Activated B cell treated with CpG ODN at 0.5 μM for 24 hours (primary cell): ENCODE measurements at regions not wholly inside any gene's neighbourhood (a gene's known extent, or its start where the extent isn't known, plus 50 kb on each side); places are given as distances from the start of the nearest gene placed in this dataset.
"Not testable (repeated sequence)": the region's sequence is repeated elsewhere in the genome, so short reads cannot be mapped to it uniquely, and the experiment has no call there.

Experiments used
- ATAC-seq: fragments of 200-7000 bp; cut with Tn5 transposase; one replicate; pipeline ENCODE4 v1.10.0; 2021; ENCODE audit warnings: low read depth, mild to moderate bottlenecking, moderate library complexity
- CTCF ChIA-PET: fragments of 350-600 bp; sonication (Branson Sonifier 250); formaldehyde crosslinking; loops from one replicate; lab custom pipeline; 2021; ENCODE audit warnings: antibody characterized with exemption; lab: Charles Lee
- POLR2A ChIA-PET: fragments of 350-600 bp; sonication (Branson Sonifier 250); formaldehyde crosslinking; loops from one replicate; lab custom pipeline; 2021; ENCODE audit warnings: antibody characterized with exemption; lab: Charles Lee
- DNase-seq: peaks from one replicate; pipeline ENCODE4 v3.0.0; 2022
- H3K27ac Mint-ChIP-seq: one replicate; pipeline ENCODE4 v1.8.0; 2020; ENCODE audit warnings: mixed read lengths
- H3K27me3 Mint-ChIP-seq: one replicate; pipeline ENCODE4 v1.8.0; 2021; ENCODE audit warnings: mixed read lengths
- H3K36me3 Mint-ChIP-seq: one replicate; pipeline ENCODE4 v1.8.0; 2021; ENCODE audit warnings: low read depth, mixed read lengths
- H3K4me1 Mint-ChIP-seq: one replicate; pipeline ENCODE4 v1.8.0; 2021; ENCODE audit warnings: mixed read lengths
- H3K4me3 Mint-ChIP-seq: one replicate; pipeline ENCODE4 v1.8.0; 2020; ENCODE audit warnings: mild to moderate bottlenecking, mixed read lengths
- H3K9me3 Mint-ChIP-seq: one replicate; pipeline ENCODE4 v1.8.0; 2020; ENCODE audit warnings: mixed read lengths
- intact Hi-C: fragments of 100-400 bp; cut with micrococcal nuclease; formaldehyde crosslinking; loops from one replicate; pipeline ENCODE4 v1.15.1; 2024
- TF ChIP-seq, protein P1 (sequence below): fragments of 200-600 bp; IDR thresholded peaks from one replicate; pipeline ENCODE4 v1.8.0; 2022; ENCODE audit warnings: antibody characterized with exemption, mild to moderate bottlenecking

DNA sequence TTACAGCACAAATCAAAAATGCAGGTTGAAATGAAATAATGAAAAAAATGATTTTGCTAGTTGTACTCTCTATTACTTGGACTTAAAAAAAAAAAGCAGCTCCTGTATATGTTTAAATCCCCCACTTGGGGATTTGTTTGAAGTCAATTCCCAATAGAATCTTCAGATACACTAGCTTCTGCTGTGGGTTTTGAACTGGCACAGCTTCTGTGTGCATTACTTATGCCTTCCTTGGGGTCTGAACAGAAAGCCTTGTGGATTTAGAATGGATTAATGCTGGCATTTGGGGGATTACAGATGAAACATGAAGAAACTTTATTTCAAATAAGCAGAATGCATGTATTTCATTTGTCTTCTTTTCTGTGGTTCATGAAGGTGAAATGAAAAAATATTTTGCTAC lies 513.2 kb upstream of the TBL1XR1 start:
- TF ChIP-seq, protein P1, sequence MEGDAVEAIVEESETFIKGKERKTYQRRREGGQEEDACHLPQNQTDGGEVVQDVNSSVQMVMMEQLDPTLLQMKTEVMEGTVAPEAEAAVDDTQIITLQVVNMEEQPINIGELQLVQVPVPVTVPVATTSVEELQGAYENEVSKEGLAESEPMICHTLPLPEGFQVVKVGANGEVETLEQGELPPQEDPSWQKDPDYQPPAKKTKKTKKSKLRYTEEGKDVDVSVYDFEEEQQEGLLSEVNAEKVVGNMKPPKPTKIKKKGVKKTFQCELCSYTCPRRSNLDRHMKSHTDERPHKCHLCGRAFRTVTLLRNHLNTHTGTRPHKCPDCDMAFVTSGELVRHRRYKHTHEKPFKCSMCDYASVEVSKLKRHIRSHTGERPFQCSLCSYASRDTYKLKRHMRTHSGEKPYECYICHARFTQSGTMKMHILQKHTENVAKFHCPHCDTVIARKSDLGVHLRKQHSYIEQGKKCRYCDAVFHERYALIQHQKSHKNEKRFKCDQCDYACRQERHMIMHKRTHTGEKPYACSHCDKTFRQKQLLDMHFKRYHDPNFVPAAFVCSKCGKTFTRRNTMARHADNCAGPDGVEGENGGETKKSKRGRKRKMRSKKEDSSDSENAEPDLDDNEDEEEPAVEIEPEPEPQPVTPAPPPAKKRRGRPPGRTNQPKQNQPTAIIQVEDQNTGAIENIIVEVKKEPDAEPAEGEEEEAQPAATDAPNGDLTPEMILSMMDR = no peak
- no peak overlapping the region for H3K4me3 Mint-ChIP-seq
- H3K9me3 Mint-ChIP-seq = no peaks in the 10 kb centered on the region
- H3K27me3 Mint-ChIP-seq = no peaks in the 10 kb centered on the region
- DNase-seq (no peak), ATAC-seq (no peak)
- intact Hi-C loops = no loop called here
- ChIA-PET POLR2A (no interaction called here), CTCF (no interaction called here)
- H3K27ac Mint-ChIP-seq = no peak overlapping the region
- no peaks in the 10 kb centered on the region for H3K36me3 Mint-ChIP-seq
- peaks cover 7% of the 10 kb centered on the region for H3K4me1 Mint-ChIP-seq

DNA sequence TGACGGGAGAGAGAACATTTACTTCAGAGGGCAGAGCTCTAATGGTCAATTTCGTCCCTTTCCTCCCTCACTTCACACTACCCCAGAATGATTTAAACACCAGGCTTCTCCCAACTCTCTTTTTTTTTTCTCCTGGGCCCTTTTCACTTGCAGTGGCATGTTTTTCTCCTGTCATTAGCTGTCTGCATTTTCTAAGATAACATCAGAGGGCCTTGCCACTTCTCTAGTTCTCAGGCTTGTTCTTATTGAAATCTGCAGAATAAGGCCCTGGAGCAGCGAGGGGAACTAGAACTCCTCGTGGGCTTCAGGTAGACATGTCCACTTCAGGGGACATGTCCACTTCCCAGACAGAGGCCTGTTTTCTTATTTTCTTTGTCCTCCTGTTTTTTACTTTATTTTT lies 514.4 kb upstream of the TBL1XR1 start:
- Mint-ChIP-seq H3K4me1 (peaks cover 7% of the 10 kb centered on the region), H3K36me3 (no peaks in the 10 kb centered on the region), H3K9me3 (no peaks in the 10 kb centered on the region), H3K4me3 (no peak overlapping the region), H3K27ac (no peak overlapping the region), H3K27me3 (no peaks in the 10 kb centered on the region)
- ATAC-seq (no peak), DNase-seq (no peak)
- ChIA-PET CTCF (no interaction called here), POLR2A (no interaction called here)
- intact Hi-C loops = no loop called here
- TF ChIP-seq, protein P1 = no peak

DNA sequence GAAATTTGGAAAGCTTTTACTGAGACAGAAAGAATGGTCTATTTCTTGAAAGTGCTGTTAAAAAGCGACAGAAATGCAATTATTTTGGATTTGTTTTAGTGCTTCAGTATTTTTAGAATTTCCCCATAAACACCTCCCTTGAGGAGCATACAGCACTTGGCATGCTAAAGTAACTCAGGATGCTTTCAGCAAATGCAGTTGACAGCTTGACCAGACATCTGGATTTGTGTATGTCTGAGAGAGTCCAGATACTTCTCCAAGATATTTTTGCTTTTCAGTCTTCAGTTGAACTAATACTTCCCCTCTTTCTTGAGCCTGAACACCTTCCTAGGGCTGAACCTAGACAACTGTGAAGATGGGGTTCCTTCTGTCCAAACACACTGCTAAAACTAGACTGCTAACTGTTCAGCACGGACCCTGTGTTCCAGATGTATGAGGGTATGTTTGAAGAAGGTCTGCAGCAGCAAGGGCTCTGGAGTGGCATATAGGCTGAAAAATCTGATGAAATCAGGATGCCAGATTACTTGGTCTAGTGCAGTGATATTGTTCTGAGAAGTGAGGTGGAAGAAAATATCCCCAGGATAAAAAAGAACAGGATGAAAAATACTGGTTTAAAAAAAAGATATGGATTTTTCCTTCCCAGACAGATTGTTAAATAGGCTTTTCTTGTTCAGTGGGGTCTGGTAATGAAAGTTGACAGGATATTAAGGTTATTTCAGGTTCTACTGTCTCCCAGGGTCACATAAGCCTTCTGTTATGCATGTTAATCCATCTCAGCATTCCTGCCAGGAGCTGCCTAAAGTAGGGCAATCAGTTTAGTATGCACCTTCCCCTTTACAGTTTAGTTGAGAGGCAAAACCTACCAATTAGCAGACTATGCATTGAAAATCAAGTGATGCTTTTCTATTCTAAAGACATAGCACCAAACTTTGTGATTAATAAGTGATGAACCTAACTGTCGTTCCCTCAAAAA lies 516.9 kb upstream of the TBL1XR1 start:
- Mint-ChIP-seq H3K4me1 (peaks cover 7% of the 10 kb centered on the region), H3K9me3 (no peaks in the 10 kb centered on the region), H3K27ac (no peak overlapping the region), H3K27me3 (no peaks in the 10 kb centered on the region), H3K4me3 (no peak overlapping the region), H3K36me3 (no peaks in the 10 kb centered on the region)
- DNase-seq = no peak
- ATAC-seq = no peak
- CTCF ChIA-PET = interaction anchor here (0.9 kb wide), 1 partner anchor 8 kb away, joined by 3 read pairs; no protein-coding TSS in a partner anchor
- TF ChIP-seq, protein P1 = no peak
- intact Hi-C loops = no loop called here
- POLR2A ChIA-PET = no interaction called here

DNA sequence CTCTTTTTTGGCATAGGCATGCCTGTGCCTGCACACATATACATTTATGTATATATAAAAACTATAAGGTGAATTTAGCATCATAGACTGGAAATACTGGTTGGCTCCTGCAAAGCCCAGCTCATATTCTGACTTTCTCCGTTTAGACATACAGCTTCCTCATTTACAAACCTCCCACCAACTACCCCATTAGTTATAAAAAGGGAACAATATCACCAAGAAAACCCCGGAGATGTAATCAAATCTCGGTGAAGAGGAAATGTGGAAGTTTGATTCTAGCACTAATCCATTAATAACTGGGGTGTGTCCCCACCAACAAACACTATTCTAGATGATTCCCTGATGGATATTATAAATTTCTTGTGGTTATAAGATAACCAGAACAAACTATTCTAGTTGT lies 517.7 kb upstream of the TBL1XR1 start:
- ChIA-PET POLR2A (no interaction called here), CTCF (interaction anchor here (0.9 kb wide), 1 partner anchor 9 kb away, joined by 3 read pairs; no protein-coding TSS in a partner anchor)
- H3K36me3 Mint-ChIP-seq = no peaks in the 10 kb centered on the region
- ATAC-seq = no peak
- no peak overlapping the region for H3K27ac Mint-ChIP-seq
- intact Hi-C loops = no loop called here
- H3K27me3 Mint-ChIP-seq = no peaks in the 10 kb centered on the region
- TF ChIP-seq, protein P1 = no peak
- no peak overlapping the region for H3K4me3 Mint-ChIP-seq
- H3K9me3 Mint-ChIP-seq = no peaks in the 10 kb centered on the region
- no peak for DNase-seq
- H3K4me1 Mint-ChIP-seq = peaks cover 7% of the 10 kb centered on the region

DNA sequence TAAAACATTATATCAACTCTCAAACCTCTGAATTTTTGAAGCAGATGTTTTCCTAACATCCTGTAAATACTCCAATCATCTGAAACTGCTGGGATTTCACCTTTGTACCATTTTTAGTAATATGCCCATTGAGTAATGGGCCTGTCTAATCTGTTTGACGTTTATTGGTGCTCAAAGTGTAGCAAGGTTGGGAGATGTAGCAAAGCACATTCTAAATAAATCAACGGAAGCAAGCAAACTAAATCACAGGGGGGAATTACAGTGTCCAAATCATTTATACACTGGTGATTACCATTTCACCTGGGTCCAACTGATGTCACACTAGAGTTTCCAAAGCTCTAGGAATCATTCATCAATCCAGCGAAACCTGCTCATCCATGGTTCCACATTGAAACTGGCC lies 518.7 kb upstream of the TBL1XR1 start:
- Mint-ChIP-seq H3K4me3 (no peak overlapping the region), H3K27ac (no peak overlapping the region), H3K27me3 (no peaks in the 10 kb centered on the region), H3K36me3 (no peaks in the 10 kb centered on the region), H3K4me1 (peaks cover 7% of the 10 kb centered on the region), H3K9me3 (peaks cover 2% of the 10 kb centered on the region)
- ChIA-PET POLR2A (no interaction called here), CTCF (no interaction called here)
- DNase-seq = no peak
- TF ChIP-seq, protein P1 = no peak
- no peak for ATAC-seq
- intact Hi-C loops = no loop called here

DNA sequence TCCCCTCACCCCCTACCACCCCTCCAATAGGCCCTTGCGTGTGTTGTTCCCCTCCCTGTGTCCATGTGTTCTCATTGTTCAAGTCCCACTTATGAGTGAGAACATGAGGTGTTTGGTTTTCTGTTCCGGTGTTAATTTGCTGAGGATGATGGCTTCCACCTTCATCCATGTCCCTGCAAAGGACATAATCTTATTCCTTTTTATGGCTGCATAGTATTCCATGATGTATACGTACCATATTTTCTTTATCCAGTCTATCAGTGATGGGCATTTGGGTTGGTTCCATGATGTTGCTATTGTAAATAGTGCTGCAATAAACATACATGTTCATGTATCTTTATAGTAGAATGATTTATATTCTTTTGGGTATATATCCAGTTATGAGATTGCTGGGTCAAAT lies 523.6 kb upstream of the TBL1XR1 start:
- CTCF ChIA-PET = not testable (repeated sequence)

More for the DNA sequence above, 523.6 kb upstream of the TBL1XR1 start:
- ATAC-seq, H3K4me3 Mint-ChIP-seq, H3K27me3 Mint-ChIP-seq, H3K27ac Mint-ChIP-seq, POLR2A ChIA-PET, DNase-seq, intact Hi-C loops, H3K4me1 Mint-ChIP-seq, H3K36me3 Mint-ChIP-seq, H3K9me3 Mint-ChIP-seq: not testable (repeated sequence)
